ENCODE measurements at regions not wholly inside any gene's neighbourhood (a gene's known extent, or its start where the extent isn't known, plus 50 kb on each side); places are given as distances from the start of the nearest gene placed in this dataset.

DNA sequence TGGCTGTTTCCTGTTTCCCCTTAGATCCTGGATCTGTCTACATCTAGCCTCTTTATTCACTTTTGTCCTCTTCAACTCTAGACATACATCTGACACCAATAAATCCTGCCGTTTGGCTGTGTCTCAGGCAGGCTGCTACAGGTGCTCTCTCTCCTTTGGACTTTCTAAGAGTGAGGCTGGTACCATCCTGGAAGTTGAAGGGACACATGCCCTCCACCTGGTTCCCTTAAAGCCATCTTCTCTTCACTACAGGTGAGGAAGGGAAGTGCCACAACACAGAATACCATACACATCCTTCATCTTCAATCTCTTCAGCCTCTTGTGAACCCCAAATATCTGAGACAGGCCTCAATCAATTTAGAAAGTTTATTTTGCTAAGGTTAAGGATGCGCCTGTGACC, 137.9 kb downstream of the BACH1 start:
- Histone ChIP-seq H3K4me1 (ENCODE audit: insufficient read depth, low read length, poor library complexity, severe bottlenecking) (peaks cover 10% of the 10 kb centered on the region), H3K27ac (ENCODE audit: low read depth, low read length, poor library complexity, severe bottlenecking) (no peak overlapping the region), H3K4me3 (ENCODE audit: low read depth, low read length, poor library complexity, severe bottlenecking) (no peak overlapping the region), H3K27me3 (replicated peaks; ENCODE audit: insufficient read depth, low read depth, low read length, poor library complexity) (no peaks in the 10 kb centered on the region), H3K36me3 (ENCODE audit: insufficient read depth, low read length, poor library complexity, severe bottlenecking) (no peaks in the 10 kb centered on the region), H3K9me3 (ENCODE audit: low read depth, low read length, poor library complexity, severe bottlenecking) (no peaks in the 10 kb centered on the region)
- intact Hi-C loops (cut with micrococcal nuclease; ENCODE audit: unreplicated experiment), result no loop called here
- TF ChIP-seq EZH2 (IDR thresholded peaks at IDR 0.05; ENCODE audit: borderline replicate concordance, low read depth, low read length, poor library complexity, severe bottlenecking) (no peak), CTCF (conservative IDR thresholded peaks at IDR 0.05; ENCODE audit: low read depth, low read length) (no peak)
- BruUV-seq (replicated peaks), result no TSS peak
- no peak for DNase-seq (ENCODE audit: low spot score)
- ChIA-PET CTCF (interaction anchor here (0.5 kb wide), 1 partner anchor 901 kb away, joined by 6 read pairs; no protein-coding TSS in a partner anchor), POLR2A (ENCODE audit: low non-redundant PET) (no interaction called here)

- ChIA-PET POLR2A (ENCODE audit: low non-redundant PET) (no interaction called here), CTCF (interaction anchor here (0.6 kb wide), 1 partner anchor 346 kb away, joined by 4 read pairs; no protein-coding TSS in a partner anchor)
- Histone ChIP-seq H3K27me3 (replicated peaks; ENCODE audit: insufficient read depth, low read depth, low read length, poor library complexity) (no peaks in the 10 kb centered on the region), H3K4me3 (ENCODE audit: low read depth, low read length, poor library complexity, severe bottlenecking) (no peak overlapping the region), H3K36me3 (ENCODE audit: insufficient read depth, low read length, poor library complexity, severe bottlenecking) (no peaks in the 10 kb centered on the region), H3K9me3 (ENCODE audit: low read depth, low read length, poor library complexity, severe bottlenecking) (no peaks in the 10 kb centered on the region), H3K4me1 (ENCODE audit: insufficient read depth, low read length, poor library complexity, severe bottlenecking) (peaks cover 9% of the 10 kb centered on the region), H3K27ac (ENCODE audit: low read depth, low read length, poor library complexity, severe bottlenecking) (no peak overlapping the region)
- BruUV-seq (replicated peaks), result no TSS peak
- intact Hi-C loops (cut with micrococcal nuclease; ENCODE audit: unreplicated experiment), result no loop called here
- TF ChIP-seq EZH2 (IDR thresholded peaks at IDR 0.05; ENCODE audit: borderline replicate concordance, low read depth, low read length, poor library complexity, severe bottlenecking) (no peak), CTCF (conservative IDR thresholded peaks at IDR 0.05; ENCODE audit: low read depth, low read length) (no peak)
- DNase-seq (ENCODE audit: low spot score), result peak; percentile 32
Measured at GRCh38 chr21:29441651-29442050, 142.9 kb downstream of the BACH1 start.

- H3K4me1 ChIP-seq (ENCODE audit: insufficient read depth, low read length, poor library complexity, severe bottlenecking), result peaks cover 9% of the 10 kb centered on the region
- H3K27me3 ChIP-seq (replicated peaks; ENCODE audit: insufficient read depth, low read depth, low read length, poor library complexity), result no peaks in the 10 kb centered on the region
- CTCF ChIA-PET, result no interaction called here
- H3K27ac ChIP-seq (ENCODE audit: low read depth, low read length, poor library complexity, severe bottlenecking), result no peak overlapping the region
- POLR2A ChIA-PET (ENCODE audit: low non-redundant PET), result no interaction called here
- no peak overlapping the region for H3K4me3 ChIP-seq (ENCODE audit: low read depth, low read length, poor library complexity, severe bottlenecking)
- no peaks in the 10 kb centered on the region for H3K36me3 ChIP-seq (ENCODE audit: insufficient read depth, low read length, poor library complexity, severe bottlenecking)
- H3K9me3 ChIP-seq (ENCODE audit: low read depth, low read length, poor library complexity, severe bottlenecking), result no peaks in the 10 kb centered on the region
- BruUV-seq (replicated peaks), result no TSS peak
- no peak for DNase-seq (ENCODE audit: low spot score)
- TF ChIP-seq EZH2 (IDR thresholded peaks at IDR 0.05; ENCODE audit: borderline replicate concordance, low read depth, low read length, poor library complexity, severe bottlenecking) (no peak), CTCF (conservative IDR thresholded peaks at IDR 0.05; ENCODE audit: low read depth, low read length) (no peak)
- intact Hi-C loops (cut with micrococcal nuclease; ENCODE audit: unreplicated experiment), result no loop called here
Measured at GRCh38 chr21:29443411-29444010, 144.8 kb downstream of the BACH1 start.

Data from A673 (cell line).